ENCODE measurements at regions not wholly inside any gene's neighbourhood (a gene's known extent, or its start where the extent isn't known, plus 50 kb on each side); places are given as distances from the start of the nearest gene placed in this dataset.

DNA sequence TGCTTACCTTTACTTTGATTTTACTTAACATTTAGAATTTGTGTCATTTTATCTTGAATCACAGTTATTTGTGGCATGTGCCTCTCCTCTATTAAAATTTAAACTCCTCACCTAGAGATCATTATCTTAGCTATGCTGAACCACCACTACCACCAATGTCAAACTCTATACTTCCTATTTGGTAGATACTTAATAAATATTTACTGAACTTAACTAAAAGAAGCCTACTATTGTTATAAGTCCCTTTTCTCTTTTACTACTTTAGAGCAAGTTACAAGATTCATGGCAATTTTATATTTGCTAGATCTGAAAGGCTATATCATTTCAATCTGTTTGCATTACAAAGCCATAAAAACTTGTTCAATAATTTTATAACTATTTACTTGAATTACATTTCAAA lies 273.3 kb upstream of the CCNH start:
- H3K27ac Mint-ChIP-seq = no peak overlapping the region
- peaks cover 2% of the 10 kb centered on the region for H3K9me3 Mint-ChIP-seq
- no peaks in the 10 kb centered on the region for H3K27me3 Mint-ChIP-seq

DNA sequence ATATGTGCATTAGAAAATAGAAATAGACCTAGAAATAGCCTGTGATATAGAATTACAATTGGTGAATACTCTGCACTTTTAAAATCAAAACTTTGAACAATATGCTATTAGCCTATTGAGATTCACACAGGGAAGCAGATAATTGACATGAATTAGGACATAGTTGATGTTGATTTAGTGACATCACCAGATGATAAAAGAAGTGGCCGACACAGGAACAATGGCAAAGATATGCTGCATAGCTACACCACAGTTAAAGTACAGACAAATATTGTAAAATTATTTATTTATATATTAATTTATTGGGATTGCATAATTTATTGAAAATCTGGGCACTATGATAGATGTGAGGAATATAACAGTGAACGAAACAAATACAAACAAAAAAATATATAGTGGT lies 261.5 kb upstream of the CCNH start:
- Mint-ChIP-seq H3K9me3 (no peaks in the 10 kb centered on the region), H3K27me3 (no peaks in the 10 kb centered on the region), H3K4me1 (no peaks in the 10 kb centered on the region), H3K27ac (no peak overlapping the region), H3K4me3 (no peak overlapping the region), H3K36me3 (no peaks in the 10 kb centered on the region)
- no peak for ATAC-seq

More for the DNA sequence above, 273.3 kb upstream of the CCNH start:
- Mint-ChIP-seq H3K36me3 (no peaks in the 10 kb centered on the region), H3K4me3 (no peak overlapping the region), H3K4me1 (no peaks in the 10 kb centered on the region)
- ATAC-seq = no peak

DNA sequence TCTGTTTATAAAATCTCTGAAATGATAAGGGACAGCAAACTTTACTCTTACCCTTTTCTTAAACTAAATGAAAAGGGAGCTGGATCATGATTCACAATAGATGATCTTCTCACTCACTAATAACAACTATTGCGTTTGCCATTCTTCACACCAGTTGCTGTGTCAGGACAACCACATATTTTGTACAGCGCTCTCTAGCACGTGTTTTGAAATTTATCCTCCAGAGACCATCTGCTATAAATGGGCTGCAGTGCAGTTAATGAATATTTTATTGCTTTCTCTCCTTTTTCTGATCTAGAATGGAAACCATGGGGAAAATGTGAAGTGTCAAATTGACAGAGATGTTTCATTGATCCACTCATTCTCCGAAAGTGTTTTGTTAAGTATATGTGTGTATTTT lies 258.4 kb upstream of the CCNH start:
- Mint-ChIP-seq H3K36me3 (no peaks in the 10 kb centered on the region), H3K4me3 (no peak overlapping the region), H3K27me3 (no peaks in the 10 kb centered on the region), H3K27ac (no peak overlapping the region), H3K4me1 (no peaks in the 10 kb centered on the region), H3K9me3 (no peaks in the 10 kb centered on the region)
- no peak for ATAC-seq

DNA sequence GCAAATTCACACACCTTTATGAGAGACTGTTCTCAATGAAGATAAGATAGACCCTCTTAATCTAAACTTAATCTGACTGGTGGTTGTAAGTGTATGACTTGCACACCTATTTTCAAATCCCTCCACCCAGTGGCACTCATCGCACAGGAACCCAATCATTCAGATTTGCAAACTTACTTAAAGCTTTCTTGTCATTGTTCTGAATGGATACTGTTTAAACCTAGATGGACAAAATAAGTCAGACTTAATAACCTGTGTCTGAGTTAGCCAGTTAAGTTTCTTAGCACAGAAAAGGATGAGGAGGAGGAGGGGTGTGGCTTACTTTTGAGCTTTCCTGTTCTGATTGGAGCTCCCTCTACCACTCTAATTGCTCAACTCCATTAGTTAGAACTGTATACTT lies 252.4 kb upstream of the CCNH start:
- Mint-ChIP-seq H3K27me3 (no peaks in the 10 kb centered on the region), H3K9me3 (no peaks in the 10 kb centered on the region), H3K36me3 (no peaks in the 10 kb centered on the region), H3K4me1 (no peaks in the 10 kb centered on the region), H3K27ac (no peak overlapping the region), H3K4me3 (no peak overlapping the region)
- ATAC-seq = no peak

DNA sequence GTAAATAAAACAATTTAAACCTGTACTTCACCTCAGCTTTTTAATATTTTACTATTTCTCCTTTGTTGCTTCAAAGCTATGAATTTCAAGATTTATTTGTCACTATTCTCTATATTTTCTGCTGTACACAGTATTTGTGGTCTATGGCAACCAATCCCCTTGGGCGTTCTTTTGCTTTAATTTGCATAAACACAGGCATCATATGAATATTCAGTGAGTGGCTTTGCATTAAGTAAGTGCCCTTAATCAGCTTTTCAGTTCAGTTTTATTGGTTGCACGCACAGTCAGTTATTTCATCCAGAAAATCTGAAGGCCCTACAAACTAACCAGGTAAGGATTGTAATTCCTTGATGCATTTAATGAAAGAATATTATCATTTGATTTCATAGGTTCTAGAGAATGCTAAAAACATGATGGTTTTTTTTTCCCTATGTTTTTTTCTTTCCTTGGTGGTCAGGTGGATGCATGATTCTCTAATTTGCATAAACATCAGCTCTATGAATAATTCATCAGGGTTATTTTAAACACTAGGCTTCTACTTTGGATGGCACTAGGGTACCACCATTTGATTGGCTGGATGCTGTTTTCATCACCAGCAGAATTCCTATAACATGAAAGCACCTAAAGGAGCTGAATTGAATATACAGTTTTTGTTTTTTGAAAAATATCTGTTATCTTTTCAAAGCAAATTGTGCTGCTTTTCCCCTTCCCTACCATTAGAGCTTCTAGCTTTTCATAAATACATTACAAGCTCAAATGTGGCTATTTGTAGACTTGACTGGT lies 249.2 kb upstream of the CCNH start:
- no peak overlapping the region for H3K27ac Mint-ChIP-seq
- ATAC-seq = no peak
- no peaks in the 10 kb centered on the region for H3K4me1 Mint-ChIP-seq
- H3K36me3 Mint-ChIP-seq = no peaks in the 10 kb centered on the region
- no peak overlapping the region for H3K4me3 Mint-ChIP-seq
- H3K27me3 Mint-ChIP-seq = no peaks in the 10 kb centered on the region
- H3K9me3 Mint-ChIP-seq = no peaks in the 10 kb centered on the region

DNA sequence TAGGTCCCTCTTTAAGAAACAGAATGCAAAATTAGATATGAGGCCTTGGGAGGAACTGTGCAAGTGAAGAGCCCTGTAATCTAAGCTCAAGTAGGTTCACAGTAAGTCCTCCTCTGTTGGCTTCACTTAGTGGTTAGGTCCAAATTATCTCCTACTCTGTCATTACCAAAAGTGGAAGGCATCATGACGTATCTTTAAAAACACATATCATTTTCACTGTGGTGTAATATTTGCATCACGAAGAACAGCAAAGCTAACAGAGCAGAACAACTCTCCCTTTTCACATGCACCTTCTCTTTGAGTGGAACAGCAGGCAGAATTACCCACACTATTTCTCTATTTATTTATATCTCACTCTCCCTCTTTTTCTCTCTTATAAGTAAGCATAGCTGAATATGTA lies 240.5 kb upstream of the CCNH start:
- no peak for ATAC-seq
- Mint-ChIP-seq H3K4me1 (no peaks in the 10 kb centered on the region), H3K4me3 (no peak overlapping the region), H3K27ac (no peak overlapping the region), H3K27me3 (no peaks in the 10 kb centered on the region), H3K36me3 (no peaks in the 10 kb centered on the region), H3K9me3 (no peaks in the 10 kb centered on the region)

DNA sequence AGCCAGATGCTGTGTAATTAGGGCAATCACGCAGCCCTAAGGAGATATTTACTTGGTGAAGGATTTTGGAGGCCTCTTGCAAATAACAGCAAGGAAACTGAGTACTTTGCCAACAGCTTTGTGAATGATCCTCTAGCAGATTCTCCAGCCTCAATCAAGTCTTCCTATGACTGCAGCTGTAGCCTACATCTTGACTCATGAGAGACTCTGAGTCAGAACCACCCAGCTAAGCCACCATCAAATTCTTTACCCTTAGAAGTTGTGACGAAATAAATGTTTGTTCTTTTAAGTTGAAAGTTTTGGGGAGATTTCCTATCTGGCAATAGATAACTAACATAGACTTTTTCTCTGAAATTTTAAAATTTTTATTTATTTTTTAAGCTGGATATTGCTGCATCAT lies 237.6 kb upstream of the CCNH start:
- no peaks in the 10 kb centered on the region for H3K36me3 Mint-ChIP-seq
- no peaks in the 10 kb centered on the region for H3K4me1 Mint-ChIP-seq
- no peak overlapping the region for H3K4me3 Mint-ChIP-seq
- ATAC-seq = no peak
- H3K27me3 Mint-ChIP-seq = no peaks in the 10 kb centered on the region
- H3K27ac Mint-ChIP-seq = no peak overlapping the region
- H3K9me3 Mint-ChIP-seq = no peaks in the 10 kb centered on the region

DNA sequence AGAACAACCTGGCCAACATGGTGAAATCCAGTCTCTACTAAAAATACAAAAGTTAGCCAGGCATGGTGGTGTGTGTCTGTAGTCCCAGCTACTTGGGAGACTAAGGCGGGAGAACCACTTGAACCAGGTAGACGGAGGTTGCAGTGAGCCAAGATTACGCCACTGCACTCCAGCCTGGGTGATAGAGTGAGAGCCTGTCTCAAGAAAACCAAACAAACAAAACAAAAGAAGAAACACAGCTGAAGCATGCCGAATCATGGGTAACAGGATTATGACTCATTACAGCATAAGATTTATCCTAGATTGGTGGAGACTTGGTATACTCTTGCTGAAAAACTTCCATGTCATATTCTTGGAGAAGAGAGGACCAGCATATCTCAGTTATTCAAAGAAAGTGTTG lies 236.7 kb upstream of the CCNH start:
- Mint-ChIP-seq H3K36me3 (no peaks in the 10 kb centered on the region), H3K27me3 (no peaks in the 10 kb centered on the region), H3K4me1 (no peaks in the 10 kb centered on the region), H3K4me3 (no peak overlapping the region), H3K27ac (no peak overlapping the region), H3K9me3 (no peaks in the 10 kb centered on the region)
- ATAC-seq = no peak

DNA sequence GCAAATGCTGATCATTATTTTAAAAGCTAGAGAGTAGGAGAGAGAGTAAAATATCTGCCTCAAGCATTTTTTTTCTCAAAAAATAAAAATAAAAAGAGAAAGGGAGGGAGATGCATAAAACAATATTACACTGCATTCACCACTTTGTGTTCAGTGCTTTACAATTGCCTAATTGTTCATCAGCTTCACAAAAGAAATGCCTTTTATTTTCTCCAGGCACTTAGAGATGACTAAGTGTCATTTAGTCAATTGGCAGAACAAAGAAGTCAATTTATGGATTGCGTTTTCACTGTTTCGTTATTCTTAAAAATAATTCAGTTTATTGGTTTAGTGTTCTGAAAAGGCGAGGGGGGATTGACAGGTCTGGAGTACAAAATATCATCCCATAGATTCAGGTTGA lies 232.5 kb upstream of the CCNH start:
- Mint-ChIP-seq H3K36me3 (no peaks in the 10 kb centered on the region), H3K4me1 (no peaks in the 10 kb centered on the region), H3K4me3 (no peak overlapping the region), H3K27me3 (no peaks in the 10 kb centered on the region), H3K9me3 (no peaks in the 10 kb centered on the region), H3K27ac (no peak overlapping the region)
- ATAC-seq = no peak

DNA sequence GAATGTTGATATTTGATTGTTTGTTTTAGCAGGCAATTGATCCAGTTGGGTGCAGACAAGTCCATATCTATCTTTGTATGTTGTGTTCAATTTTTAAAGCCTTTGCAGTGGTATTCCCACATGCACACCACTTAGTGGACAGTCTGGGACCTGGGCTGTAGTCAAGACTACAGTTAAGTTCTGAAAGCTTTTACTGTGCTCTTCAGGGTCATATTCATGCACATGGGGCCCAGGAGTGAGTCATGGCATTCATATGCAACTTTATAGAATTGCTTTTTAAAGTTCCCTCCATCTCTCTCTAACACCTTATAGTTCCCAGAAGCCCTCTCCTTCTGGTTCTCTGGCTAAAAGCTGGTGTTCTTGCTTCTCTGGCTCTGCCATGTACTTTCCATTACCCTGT lies 228.2 kb upstream of the CCNH start:
- Mint-ChIP-seq H3K9me3 (no peaks in the 10 kb centered on the region), H3K27me3 (no peaks in the 10 kb centered on the region), H3K4me1 (no peaks in the 10 kb centered on the region), H3K36me3 (no peaks in the 10 kb centered on the region), H3K27ac (no peak overlapping the region), H3K4me3 (no peak overlapping the region)
- no peak for ATAC-seq

DNA sequence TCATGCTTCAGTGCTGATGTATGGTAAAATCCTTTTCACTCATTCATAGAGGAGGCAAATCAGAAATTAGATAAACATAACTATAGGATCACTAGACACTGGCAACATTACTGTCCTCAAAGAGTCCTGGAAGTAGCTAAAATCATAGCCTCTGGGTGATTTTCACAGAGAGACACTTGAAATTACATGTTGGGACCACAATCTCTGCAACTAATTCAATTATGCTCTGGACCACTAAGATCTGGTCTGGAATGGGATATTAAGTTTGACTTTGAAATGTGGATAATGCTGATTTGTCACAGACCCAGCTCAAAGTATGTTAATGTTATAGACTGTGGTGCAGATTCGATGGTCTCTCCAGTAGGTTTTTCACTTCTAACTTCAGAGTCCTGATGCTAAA lies 214.6 kb upstream of the CCNH start:
- Mint-ChIP-seq H3K4me1 (no peaks in the 10 kb centered on the region), H3K4me3 (no peak overlapping the region), H3K27me3 (no peaks in the 10 kb centered on the region), H3K36me3 (no peaks in the 10 kb centered on the region), H3K9me3 (peaks cover 2% of the 10 kb centered on the region), H3K27ac (no peak overlapping the region)
- no peak for ATAC-seq

DNA sequence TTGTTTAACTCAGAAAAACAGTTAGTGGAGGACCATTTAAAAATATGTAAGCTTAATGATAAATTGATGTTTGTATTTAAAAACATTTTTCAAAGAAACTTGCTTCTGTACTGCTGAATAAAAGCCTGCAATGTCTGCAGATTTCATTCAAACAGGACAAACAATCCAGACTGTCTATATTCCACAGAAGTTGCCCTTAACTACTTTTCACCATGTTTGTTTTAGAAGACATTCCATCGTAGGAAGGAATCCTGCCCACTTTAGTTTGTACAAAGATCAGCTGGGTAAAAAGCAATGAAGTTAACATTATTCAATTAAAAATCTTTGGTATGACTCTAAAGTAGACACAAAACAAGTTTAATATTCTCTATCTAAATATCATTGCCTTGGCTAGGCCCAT lies 195.7 kb upstream of the CCNH start:
- no peaks in the 10 kb centered on the region for H3K36me3 Mint-ChIP-seq
- peaks cover 3% of the 10 kb centered on the region for H3K9me3 Mint-ChIP-seq
- no peak for ATAC-seq
- no peaks in the 10 kb centered on the region for H3K27me3 Mint-ChIP-seq
- no peak overlapping the region for H3K4me3 Mint-ChIP-seq
- H3K27ac Mint-ChIP-seq = no peak overlapping the region
- H3K4me1 Mint-ChIP-seq = no peaks in the 10 kb centered on the region

DNA sequence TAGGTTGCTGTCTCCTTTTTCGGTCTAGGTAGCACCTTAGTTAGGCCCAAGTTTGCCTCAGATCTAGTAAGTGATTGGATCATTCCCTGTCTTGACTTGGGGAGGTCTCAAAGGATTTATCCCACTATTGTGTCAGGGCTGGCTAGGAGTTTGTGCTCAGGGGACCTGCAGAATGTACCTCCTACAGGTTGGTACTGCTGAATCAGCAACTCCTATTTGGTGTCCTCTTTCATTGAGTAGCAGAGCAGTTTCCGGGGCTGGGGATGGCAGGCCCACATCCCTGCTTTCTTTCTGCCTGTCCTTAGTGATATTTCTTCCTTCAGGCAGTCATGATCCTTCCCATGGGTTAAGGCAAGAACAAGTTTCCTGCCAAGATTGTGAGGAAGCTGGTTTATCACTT lies 192.9 kb upstream of the CCNH start:
- H3K36me3 Mint-ChIP-seq = no peaks in the 10 kb centered on the region
- no peaks in the 10 kb centered on the region for H3K27me3 Mint-ChIP-seq
- peaks cover 3% of the 10 kb centered on the region for H3K9me3 Mint-ChIP-seq
- H3K4me3 Mint-ChIP-seq = no peak overlapping the region
- no peak overlapping the region for H3K27ac Mint-ChIP-seq
- no peaks in the 10 kb centered on the region for H3K4me1 Mint-ChIP-seq
- no peak for ATAC-seq

DNA sequence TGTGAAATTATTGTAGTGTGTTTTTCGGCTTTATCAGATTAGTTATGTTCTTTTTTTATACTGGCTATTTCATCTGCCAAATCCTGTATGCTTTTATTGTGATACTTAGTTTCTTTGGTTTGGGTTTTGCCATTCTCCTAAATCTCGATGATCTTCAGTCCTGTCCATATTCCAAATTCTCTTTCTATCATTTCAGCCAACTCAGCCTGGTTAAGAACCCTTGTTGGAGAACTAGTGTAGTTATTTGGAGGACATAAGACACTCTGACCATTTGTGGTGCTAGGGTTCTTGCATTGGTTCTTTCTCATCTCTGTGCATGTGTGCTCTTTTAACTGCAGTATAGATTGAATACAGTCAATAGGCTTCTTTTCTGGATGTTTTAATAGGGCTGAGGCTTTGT lies 187.0 kb upstream of the CCNH start:
- Mint-ChIP-seq H3K36me3 (no peaks in the 10 kb centered on the region), H3K9me3 (peaks cover 8% of the 10 kb centered on the region), H3K27me3 (no peaks in the 10 kb centered on the region), H3K4me1 (no peaks in the 10 kb centered on the region), H3K4me3 (no peak overlapping the region), H3K27ac (no peak overlapping the region)
- no peak for ATAC-seq

DNA sequence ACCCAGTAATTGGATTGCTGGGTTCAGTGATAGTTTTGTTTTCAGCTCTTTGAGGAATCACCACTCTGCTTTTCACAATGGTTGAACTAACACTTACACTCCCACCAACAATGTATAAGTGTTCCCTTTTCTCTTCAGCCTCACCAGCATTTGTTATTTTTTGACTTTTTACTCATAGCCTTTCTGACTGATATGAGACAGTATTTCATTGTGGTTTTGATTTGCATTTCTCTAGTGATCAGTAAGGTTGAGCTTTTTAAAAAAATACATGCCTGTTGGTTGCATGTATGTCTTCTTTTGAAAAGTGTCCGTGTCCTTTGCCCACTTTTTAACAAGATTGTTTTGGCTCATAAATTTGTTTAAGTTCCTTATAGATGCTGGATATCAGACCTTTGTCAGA lies 185.7 kb upstream of the CCNH start:
- Mint-ChIP-seq H3K36me3 (no peaks in the 10 kb centered on the region), H3K4me3 (no peak overlapping the region), H3K27me3 (no peaks in the 10 kb centered on the region), H3K27ac (no peak overlapping the region), H3K9me3 (peaks cover 5% of the 10 kb centered on the region), H3K4me1 (no peaks in the 10 kb centered on the region)
- ATAC-seq = no peak

DNA sequence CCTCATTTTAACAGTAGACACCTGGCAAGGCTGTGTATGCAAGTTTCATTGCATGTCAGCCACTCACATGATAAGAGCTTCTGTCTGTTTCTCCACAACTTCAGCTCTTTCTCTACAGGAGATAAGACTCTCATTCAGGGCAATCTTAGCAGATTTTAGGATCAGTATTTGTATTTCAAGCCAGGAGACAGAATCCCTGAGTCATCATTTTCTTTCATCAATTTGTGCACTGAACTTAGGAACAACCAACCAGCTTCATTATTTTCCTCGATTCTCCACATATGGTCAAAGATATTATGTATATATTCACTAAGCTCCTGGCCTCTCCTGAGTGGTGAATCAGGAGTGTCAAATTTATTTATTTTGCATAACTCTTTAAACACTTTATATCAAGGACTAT lies 181.8 kb upstream of the CCNH start:
- H3K27ac Mint-ChIP-seq = no peak overlapping the region
- no peaks in the 10 kb centered on the region for H3K36me3 Mint-ChIP-seq
- no peak for ATAC-seq

DNA sequence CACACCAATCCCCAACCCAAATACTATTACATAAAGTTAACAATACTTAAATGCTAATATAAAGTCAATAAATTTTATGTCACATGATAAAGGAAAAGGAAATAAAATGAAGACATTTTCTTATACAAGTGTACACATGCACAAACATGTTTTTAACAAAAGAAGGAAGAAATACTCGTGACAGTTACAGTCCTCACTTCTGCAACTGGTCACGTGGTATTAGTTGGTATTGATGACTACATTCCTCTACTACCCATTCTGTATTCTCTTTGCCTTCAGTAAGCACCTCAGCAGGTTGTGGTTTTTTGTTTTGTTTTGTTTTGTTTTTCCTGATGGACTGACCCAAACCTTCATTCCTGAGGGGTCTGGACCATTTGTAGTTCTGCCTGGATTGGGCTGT lies 176.9 kb upstream of the CCNH start:
- no peaks in the 10 kb centered on the region for H3K27me3 Mint-ChIP-seq
- no peaks in the 10 kb centered on the region for H3K36me3 Mint-ChIP-seq
- no peaks in the 10 kb centered on the region for H3K4me1 Mint-ChIP-seq
- H3K4me3 Mint-ChIP-seq = no peak overlapping the region
- ATAC-seq = no peak
- H3K9me3 Mint-ChIP-seq = no peaks in the 10 kb centered on the region
- no peak overlapping the region for H3K27ac Mint-ChIP-seq

More for the DNA sequence above, 181.8 kb upstream of the CCNH start:
- Mint-ChIP-seq H3K9me3 (peaks cover 3% of the 10 kb centered on the region), H3K27me3 (no peaks in the 10 kb centered on the region), H3K4me1 (no peaks in the 10 kb centered on the region), H3K4me3 (no peak overlapping the region)
